Rectal smooth muscle tissue (tissue), 1 donor: ENCODE measurements at regions not wholly inside any gene's neighbourhood (a gene's known extent, or its start where the extent isn't known, plus 50 kb on each side); places are given as distances from the start of the nearest gene placed in this dataset.
"Not testable (repeated sequence)": the region's sequence is repeated elsewhere in the genome, so short reads cannot be mapped to it uniquely, and the experiment has no call there.

ENCODE experiments used
- H3K27ac ChIP-seq: one replicate; pipeline ENCODE4 v1.7.0; 2013; ENCODE audit warnings: low read depth, low read length, inconsistent platforms
- H3K27me3 ChIP-seq: one replicate; pipeline ENCODE4 v1.7.0; 2013; ENCODE audit warnings: low read length; ENCODE audit not compliant: control insufficient read depth, insufficient read depth
- H3K36me3 ChIP-seq: one replicate; pipeline ENCODE4 v1.7.0; 2013; ENCODE audit warnings: low read length; ENCODE audit not compliant: control insufficient read depth, insufficient read depth
- H3K4me1 ChIP-seq: one replicate; pipeline ENCODE4 v1.7.0; 2013; ENCODE audit warnings: low read length; ENCODE audit not compliant: control insufficient read depth, insufficient read depth
- H3K4me3 ChIP-seq: one replicate; pipeline ENCODE4 v1.7.0; 2013; ENCODE audit warnings: low read length
- H3K9ac ChIP-seq: one replicate; pipeline ENCODE4 v1.7.0; 2013; ENCODE audit warnings: low read length

DNA sequence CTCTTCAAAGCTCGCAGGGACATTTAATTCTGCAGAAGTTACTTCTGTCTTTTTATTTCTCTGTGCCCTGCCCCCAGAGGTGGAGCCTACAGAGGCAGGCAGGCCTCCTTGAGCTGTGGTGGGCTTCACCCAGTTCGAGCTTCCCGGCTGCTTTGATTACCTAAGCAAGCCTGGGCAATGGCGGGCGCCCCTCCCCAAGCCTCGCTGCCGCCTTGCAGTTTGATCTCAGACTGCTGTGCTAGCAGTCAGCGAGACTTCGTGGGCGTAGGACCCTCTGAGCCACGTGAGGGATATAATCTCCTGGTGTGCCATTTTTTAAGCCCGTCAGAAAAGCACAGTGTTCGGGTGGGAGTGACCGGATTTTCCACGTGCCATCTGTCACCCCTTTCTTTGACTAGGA, 1322.9 kb upstream of the ACO1 start:
- H3K9ac ChIP-seq, H3K36me3 ChIP-seq, H3K27me3 ChIP-seq, H3K4me1 ChIP-seq, H3K27ac ChIP-seq, H3K4me3 ChIP-seq: not testable (repeated sequence)

DNA sequence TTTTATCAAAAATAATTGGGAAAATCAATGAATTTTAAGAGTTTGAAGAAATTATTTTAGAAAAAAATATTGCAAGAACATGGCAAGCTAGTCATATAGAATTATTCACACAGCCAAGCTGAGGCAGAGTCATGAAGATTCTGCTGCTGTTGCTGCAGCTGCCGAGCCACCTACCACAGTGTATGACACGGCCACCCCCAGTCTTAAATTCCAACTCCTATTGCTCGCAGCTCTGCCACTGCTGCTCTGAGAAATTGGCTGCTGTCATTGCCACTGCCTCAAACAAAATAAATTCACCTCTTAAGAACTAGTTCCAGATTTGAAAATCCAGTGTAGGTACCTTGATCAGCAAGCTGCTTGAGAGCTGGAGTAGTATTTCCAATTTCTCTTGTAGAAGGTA, 1318.8 kb upstream of the ACO1 start:
- H3K9ac ChIP-seq, result no peak overlapping the region
- H3K36me3 ChIP-seq, result no peaks in the 10 kb centered on the region
- H3K27me3 ChIP-seq, result no peaks in the 10 kb centered on the region
- no peak overlapping the region for H3K27ac ChIP-seq
- H3K4me3 ChIP-seq, result no peak overlapping the region
- H3K4me1 ChIP-seq, result no peaks in the 10 kb centered on the region

DNA sequence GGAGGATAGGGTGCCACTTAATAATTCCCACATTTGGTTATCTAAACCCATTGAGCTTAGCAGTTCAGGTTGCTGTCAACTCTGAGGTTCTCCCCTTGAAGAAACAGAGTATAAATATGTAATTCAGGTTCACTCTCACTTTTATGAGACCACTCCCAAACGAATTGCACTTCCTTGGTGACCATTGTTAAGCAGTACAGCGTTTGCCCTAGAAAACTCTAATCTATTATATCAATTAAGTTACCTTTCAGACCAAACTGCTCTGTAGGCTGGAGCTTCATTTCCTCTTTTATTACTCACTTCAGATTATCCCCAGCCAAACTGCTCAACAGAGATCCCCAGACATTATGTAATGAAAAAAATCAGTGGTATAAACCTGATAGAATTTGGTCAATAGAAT, 1317.0 kb upstream of the ACO1 start:
- H3K4me1 ChIP-seq, result no peaks in the 10 kb centered on the region

DNA sequence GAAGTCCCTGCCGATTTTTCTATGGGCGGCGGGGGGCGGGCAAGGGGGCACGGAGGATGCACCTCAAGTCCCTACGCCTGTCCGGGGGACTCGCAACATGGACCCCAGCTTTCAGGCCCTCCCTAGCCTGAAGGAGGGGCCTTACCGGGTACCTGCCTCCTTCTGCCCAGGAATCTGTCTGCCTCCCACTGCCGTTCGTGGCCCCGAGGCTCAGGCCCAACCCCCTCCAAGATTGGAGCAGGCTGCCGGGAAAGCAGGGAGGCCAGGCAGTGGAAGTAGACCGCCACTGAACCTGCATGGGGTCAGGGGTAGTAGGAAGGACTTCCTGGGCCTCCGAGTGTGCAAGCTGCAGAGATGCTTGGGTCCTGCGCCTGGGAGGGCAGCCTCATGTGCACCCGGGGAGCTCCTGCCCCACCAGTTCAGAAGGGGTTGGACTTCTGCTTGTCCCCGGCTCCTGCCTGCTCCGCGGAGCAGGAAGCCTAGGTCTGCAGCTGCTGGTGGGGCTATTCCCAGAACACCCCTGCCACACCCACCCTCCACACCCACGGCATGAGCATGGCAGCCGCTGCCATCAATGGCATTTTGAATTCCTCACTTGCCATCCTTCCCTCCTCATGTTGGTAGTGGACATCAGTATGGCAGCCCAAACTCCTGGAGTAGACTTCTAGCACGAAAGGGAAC, 1312.7 kb upstream of the ACO1 start:
- H3K27ac ChIP-seq, result no peak overlapping the region
- no peaks in the 10 kb centered on the region for H3K27me3 ChIP-seq
- no peak overlapping the region for H3K4me3 ChIP-seq
- no peak overlapping the region for H3K9ac ChIP-seq
- H3K4me1 ChIP-seq, result no peaks in the 10 kb centered on the region
- no peaks in the 10 kb centered on the region for H3K36me3 ChIP-seq

More for the DNA sequence above, 1317.0 kb upstream of the ACO1 start:
- Histone ChIP-seq H3K9ac (no peak overlapping the region), H3K4me3 (no peak overlapping the region), H3K36me3 (no peaks in the 10 kb centered on the region), H3K27me3 (no peaks in the 10 kb centered on the region), H3K27ac (no peak overlapping the region)

DNA sequence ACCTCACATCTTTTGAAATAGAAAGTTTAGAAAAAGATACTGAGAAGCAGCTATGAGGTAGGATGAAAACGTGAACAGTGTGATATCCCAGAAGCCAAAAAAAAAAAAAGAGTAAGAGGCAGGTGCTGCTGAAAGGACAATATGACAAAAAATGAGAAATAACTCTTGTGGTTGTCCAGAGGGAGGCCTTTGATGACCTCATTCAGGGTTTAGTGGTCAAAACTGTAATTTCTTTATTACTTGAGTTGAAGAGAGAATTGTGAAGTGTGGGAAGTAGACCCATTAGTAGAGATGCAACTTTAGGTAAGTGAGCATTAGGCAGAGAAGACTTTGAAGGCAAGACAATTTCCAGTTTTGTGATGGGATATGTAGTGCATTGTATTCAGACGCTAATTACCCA, 1306.3 kb upstream of the ACO1 start:
- H3K27ac ChIP-seq, result no peak overlapping the region
- H3K9ac ChIP-seq, result no peak overlapping the region
- no peak overlapping the region for H3K4me3 ChIP-seq
- H3K27me3 ChIP-seq, result no peaks in the 10 kb centered on the region
- no peaks in the 10 kb centered on the region for H3K36me3 ChIP-seq
- no peaks in the 10 kb centered on the region for H3K4me1 ChIP-seq

DNA sequence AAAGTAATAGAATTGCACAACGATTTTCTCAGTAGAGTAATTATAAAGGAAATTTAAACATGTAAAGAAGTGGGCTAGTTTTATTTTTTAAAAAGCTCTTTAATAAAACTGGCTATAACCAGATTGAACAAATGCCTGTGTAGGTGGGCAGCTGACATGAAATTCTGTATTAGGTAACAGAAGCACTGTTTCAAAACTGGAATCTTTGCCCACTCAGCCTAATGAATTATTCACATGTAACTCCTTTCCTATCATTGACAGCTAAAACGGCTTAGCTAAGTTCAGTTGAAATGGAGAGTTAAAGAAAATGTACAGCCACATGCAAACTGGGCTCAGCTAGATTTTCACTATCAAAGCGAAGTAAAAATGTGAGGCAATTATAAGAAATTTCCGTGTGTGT, 1300.1 kb upstream of the ACO1 start:
- no peak overlapping the region for H3K9ac ChIP-seq
- H3K27me3 ChIP-seq, result no peaks in the 10 kb centered on the region
- no peak overlapping the region for H3K4me3 ChIP-seq
- no peak overlapping the region for H3K27ac ChIP-seq
- no peaks in the 10 kb centered on the region for H3K36me3 ChIP-seq
- no peaks in the 10 kb centered on the region for H3K4me1 ChIP-seq

DNA sequence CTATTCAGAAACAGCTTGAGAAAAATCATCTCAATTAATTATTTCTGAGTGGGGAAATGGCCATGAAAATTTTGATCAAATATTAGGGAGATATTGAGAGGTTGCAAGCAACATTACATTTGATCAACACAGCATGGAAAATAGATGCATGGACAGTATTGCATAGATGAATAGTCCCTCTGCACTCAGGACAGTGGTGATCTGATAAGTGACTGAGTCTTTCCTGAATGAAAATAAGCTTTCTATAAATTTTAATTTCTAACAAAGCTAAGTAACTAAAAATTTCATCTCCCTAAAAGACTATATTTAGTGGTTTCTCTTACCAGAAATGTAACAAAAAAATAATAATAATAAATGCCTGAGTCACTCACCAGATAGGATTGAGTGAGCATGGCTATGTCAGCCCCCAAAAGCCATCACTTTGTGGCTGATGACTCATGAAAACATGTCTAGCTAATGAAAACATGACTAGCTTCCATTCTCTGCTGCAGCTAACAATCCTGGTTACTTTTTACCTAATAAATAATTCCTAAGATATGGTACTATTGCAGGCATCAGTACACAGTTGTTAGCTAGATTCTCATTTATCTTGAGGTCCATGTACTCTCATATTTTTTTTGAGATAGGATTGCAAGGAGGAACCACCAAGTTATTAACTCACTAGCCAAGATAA, 1294.8 kb upstream of the ACO1 start:
- no peak overlapping the region for H3K4me3 ChIP-seq
- no peaks in the 10 kb centered on the region for H3K27me3 ChIP-seq
- H3K4me1 ChIP-seq, result no peaks in the 10 kb centered on the region
- no peaks in the 10 kb centered on the region for H3K36me3 ChIP-seq
- no peak overlapping the region for H3K27ac ChIP-seq
- no peak overlapping the region for H3K9ac ChIP-seq

DNA sequence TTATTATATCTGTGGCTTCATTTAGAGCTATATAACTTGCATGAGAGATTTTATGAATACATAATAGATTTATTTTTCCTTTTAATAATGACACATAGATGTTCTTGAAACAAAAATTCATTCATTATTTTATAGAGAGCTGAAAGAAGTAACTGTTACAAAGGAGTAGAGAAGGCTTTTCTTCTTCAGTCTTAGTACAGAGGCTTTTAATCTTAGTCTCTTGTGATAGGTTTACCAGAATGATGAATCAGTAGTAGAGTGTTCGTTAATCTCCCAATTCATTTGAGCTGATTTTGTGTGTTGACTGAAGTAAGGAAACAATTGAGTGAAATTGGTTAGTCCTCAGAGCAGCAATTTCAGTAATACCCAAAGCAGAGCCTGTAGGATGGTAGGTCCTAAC, 1284.1 kb upstream of the ACO1 start:
- H3K27ac ChIP-seq, result no peak overlapping the region
- H3K4me1 ChIP-seq, result no peaks in the 10 kb centered on the region
- H3K36me3 ChIP-seq, result no peaks in the 10 kb centered on the region
- no peaks in the 10 kb centered on the region for H3K27me3 ChIP-seq
- no peak overlapping the region for H3K4me3 ChIP-seq
- H3K9ac ChIP-seq, result no peak overlapping the region

DNA sequence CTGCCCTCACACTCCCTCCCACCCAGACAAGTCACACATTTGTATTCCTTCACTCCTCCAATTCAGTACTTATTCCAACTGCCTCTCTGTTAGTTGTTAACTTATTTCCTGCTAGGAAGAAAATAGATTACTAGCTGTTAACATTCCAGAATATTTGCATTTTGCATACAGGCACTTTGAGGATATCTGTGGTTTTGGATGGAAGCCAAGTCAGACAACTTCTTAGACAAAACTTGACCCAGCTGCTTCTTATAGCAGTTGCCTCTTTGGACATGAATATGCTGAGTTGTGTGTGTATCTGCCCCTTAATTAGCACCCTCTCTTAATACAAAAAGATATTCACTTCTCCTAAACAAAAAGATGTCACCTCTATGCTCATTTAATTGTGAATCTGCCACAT, 1280.6 kb upstream of the ACO1 start:
- Histone ChIP-seq H3K9ac (no peak overlapping the region), H3K36me3 (no peaks in the 10 kb centered on the region), H3K4me3 (no peak overlapping the region), H3K27ac (no peak overlapping the region), H3K4me1 (no peaks in the 10 kb centered on the region), H3K27me3 (no peaks in the 10 kb centered on the region)

DNA sequence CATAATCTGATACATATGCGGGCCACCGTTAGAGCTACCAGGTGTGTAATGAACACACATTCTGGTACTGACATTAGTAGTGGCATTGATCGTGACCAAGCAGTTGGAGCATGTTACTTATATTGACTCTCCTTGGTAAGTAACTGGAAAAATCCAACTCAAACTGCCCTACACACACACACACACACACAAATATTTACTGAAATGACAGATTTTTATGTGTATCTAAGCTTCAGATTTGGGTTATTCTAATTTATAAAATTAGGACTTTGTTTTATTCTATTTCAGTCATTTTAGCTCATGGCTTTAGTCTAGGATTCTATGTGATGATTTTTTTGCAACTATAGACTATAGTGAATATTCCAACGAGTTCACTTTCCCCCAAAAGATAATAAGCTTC, 1280.2 kb upstream of the ACO1 start:
- Histone ChIP-seq H3K9ac (no peak overlapping the region), H3K27ac (no peak overlapping the region), H3K36me3 (no peaks in the 10 kb centered on the region), H3K4me3 (no peak overlapping the region), H3K27me3 (no peaks in the 10 kb centered on the region), H3K4me1 (no peaks in the 10 kb centered on the region)

DNA sequence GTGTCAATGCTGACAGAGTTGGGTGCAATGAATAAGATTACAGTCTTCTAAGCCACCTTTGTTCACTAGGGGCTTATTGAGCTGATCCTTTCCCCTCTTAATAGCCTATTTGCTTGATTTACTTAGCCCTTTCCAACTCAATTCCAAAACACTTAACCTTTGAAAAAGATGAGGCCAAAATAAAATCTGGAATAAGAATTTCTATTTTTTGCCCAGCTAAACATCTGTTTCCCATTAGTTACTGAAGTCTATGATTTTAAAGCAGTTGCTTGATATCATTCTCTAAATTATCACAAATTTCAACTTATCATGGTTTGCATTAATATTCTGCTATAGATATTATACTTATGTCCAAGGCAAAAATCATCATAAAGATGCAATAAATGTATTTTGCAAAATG, 1272.0 kb upstream of the ACO1 start:
- Histone ChIP-seq H3K36me3 (no peaks in the 10 kb centered on the region), H3K27me3 (no peaks in the 10 kb centered on the region), H3K4me1 (no peaks in the 10 kb centered on the region), H3K9ac (no peak overlapping the region), H3K4me3 (no peak overlapping the region), H3K27ac (no peak overlapping the region)

DNA sequence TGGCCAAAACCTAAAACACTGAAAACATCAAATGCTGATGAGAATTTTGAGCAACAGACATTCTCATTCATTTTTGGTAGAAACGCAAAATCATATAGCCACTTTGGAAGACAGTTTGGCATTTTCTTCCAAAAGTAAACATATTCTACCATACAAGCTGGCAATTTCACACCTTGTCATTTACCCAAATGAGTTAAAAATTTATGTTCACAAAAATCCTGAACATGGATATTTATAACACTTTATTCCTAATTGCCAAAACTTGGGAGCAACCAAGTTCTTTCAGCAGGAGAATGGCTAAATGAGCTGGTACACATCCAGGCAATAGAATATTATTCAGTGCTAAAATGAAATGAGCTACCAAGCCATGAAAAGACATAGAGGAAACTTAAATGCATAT, 1270.1 kb upstream of the ACO1 start:
- Histone ChIP-seq H3K27ac (no peak overlapping the region), H3K4me1 (no peaks in the 10 kb centered on the region), H3K4me3 (no peak overlapping the region), H3K9ac (no peak overlapping the region), H3K27me3 (no peaks in the 10 kb centered on the region), H3K36me3 (no peaks in the 10 kb centered on the region)

DNA sequence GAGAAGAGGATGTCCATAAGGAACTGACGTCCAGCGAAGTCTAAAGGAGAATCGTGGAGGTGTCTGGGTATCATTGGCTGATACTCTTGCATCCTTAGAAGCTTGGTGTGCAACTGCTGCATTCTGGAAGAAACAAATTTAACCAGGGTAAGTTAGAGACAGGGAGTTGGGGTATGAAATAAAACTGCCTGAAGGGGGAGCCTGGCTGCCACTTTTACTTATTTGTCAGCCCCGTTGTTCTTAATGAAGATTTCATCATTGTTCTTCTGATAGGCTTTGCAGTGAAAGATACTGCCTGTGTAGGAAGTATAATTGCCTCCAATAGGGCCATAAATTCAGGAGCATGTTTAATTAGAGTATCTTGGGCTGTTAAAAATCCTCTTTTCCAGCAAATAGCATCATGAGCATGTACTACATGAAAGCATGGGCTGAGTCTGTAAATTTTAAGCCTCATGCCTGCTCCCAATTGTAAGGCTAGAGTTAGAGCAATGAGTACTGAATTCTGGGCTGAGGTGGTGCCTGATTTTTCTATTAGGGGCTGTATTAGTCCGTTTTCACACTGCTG, 1264.5 kb upstream of the ACO1 start:
- H3K9ac ChIP-seq, result no peak overlapping the region
- no peaks in the 10 kb centered on the region for H3K4me1 ChIP-seq
- no peaks in the 10 kb centered on the region for H3K36me3 ChIP-seq
- no peak overlapping the region for H3K4me3 ChIP-seq
- H3K27me3 ChIP-seq, result no peaks in the 10 kb centered on the region
- no peak overlapping the region for H3K27ac ChIP-seq
